Keratinocyte (primary cell): ENCODE measurements at regions not wholly inside any gene's neighbourhood (a gene's known extent, or its start where the extent isn't known, plus 50 kb on each side); places are given as distances from the start of the nearest gene placed in this dataset.

Experiments
- DNase-seq: peaks from one replicate; pipeline ENCODE4 v3.0.0-alpha.2; 2011; ENCODE audit warnings: low read depth, missing footprints, low spot score
- FAIRE-seq: peaks from 2 replicates; lab custom pipeline; 2011; peaks lifted over from hg19 to GRCh38; lab: Jason Lieb, UNC
- H2AFZ ChIP-seq: 2 replicates; pipeline ENCODE4 v1.6.0; 2012; ENCODE audit warnings: low read length, control low read depth, inconsistent platforms; ENCODE audit not compliant: control insufficient read depth
- H3K27ac ChIP-seq: 2 replicates; pipeline ENCODE4 v1.5.1; 2011; ENCODE audit warnings: low read length; ENCODE audit not compliant: control insufficient read depth, insufficient read depth
- H3K27me3 ChIP-seq: 3 replicates; pipeline ENCODE4 v1.6.0; 2011; ENCODE audit warnings: low read length; ENCODE audit not compliant: control insufficient read depth, insufficient read depth; ENCODE audit errors: extremely low read depth
- H3K36me3 ChIP-seq, 2 experiments: 2 replicates in 1 of 2; 3 replicates in 1 of 2; pipeline ENCODE4 v1.5.1; 2011; ENCODE audit warnings: low read length in 2 of 2, mild to moderate bottlenecking in 1 of 2; ENCODE audit not compliant: control insufficient read depth in 2 of 2, insufficient read depth in 2 of 2; ENCODE audit errors: extremely low read depth in 1 of 2
- H3K4me1 ChIP-seq: 3 replicates; pipeline ENCODE4 v1.5.1; 2011; ENCODE audit warnings: low read length; ENCODE audit not compliant: control insufficient read depth, insufficient read depth; ENCODE audit errors: extremely low read depth
- H3K4me2 ChIP-seq: 3 replicates; pipeline ENCODE4 v1.6.0; 2011; ENCODE audit warnings: low read depth, low read length; ENCODE audit not compliant: control insufficient read depth, insufficient read depth; ENCODE audit errors: extremely low read depth
- H3K4me3 ChIP-seq, 3 experiments: fragments of 200-600 bp in 1 of 3; sonication (generic) in 1 of 3; 2 replicates in 2 of 3; 3 replicates in 1 of 3; pipeline ENCODE4 v1.5.1; 2011 to 2016; ENCODE audit warnings: low read length in 3 of 3, mild to moderate bottlenecking in 3 of 3, control low read depth in 2 of 3, inconsistent platforms in 1 of 3, low read depth in 1 of 3, mixed read lengths in 1 of 3, mixed run types in 1 of 3, moderate library complexity in 1 of 3; ENCODE audit not compliant: control insufficient read depth in 2 of 3, insufficient read depth in 2 of 3; ENCODE audit errors: extremely low read depth in 1 of 3
- H3K79me2 ChIP-seq: 2 replicates; pipeline ENCODE4 v1.6.0; 2012; ENCODE audit warnings: low read length; ENCODE audit not compliant: control insufficient read depth, insufficient read depth
- H3K9ac ChIP-seq: 3 replicates; pipeline ENCODE4 v1.6.0; 2011; ENCODE audit warnings: low read length; ENCODE audit not compliant: control insufficient read depth, insufficient read depth; ENCODE audit errors: extremely low read depth
- H3K9me1 ChIP-seq: 3 replicates; pipeline ENCODE4 v1.6.0; 2011; ENCODE audit warnings: low read length; ENCODE audit not compliant: control insufficient read depth, insufficient read depth; ENCODE audit errors: extremely low read depth
- H3K9me3 ChIP-seq: 2 replicates; pipeline ENCODE4 v1.5.1; 2012; ENCODE audit warnings: low read depth, low read length; ENCODE audit not compliant: control insufficient read depth
- H4K20me1 ChIP-seq: 3 replicates; pipeline ENCODE4 v1.6.0; 2011; ENCODE audit warnings: low read length; ENCODE audit not compliant: control insufficient read depth, insufficient read depth; ENCODE audit errors: extremely low read depth
- CTCF ChIP-seq, 3 experiments: IDR thresholded peaks in 1 of 3; conservative IDR thresholded peaks in 1 of 3; optimal IDR thresholded peaks in 1 of 3; 2 replicates in 2 of 3; 3 replicates in 1 of 3; pipeline versions ENCODE3 to v1.5.1; 2011; ENCODE audit warnings: low read length in 3 of 3, mild to moderate bottlenecking in 3 of 3, moderate library complexity in 2 of 3, control low read depth in 1 of 3, inconsistent platforms in 1 of 3; ENCODE audit not compliant: insufficient read depth in 2 of 3; ENCODE audit errors: extremely low read depth in 1 of 3
- EZH2 ChIP-seq: IDR thresholded peaks from one replicate; pipeline ENCODE4 v1.6.1; 2012; ENCODE audit warnings: inconsistent platforms, mild to moderate bottlenecking, low read length, moderate library complexity
- dilution Hi-C: fragments of 300-500 bp; cut with MboI; formaldehyde crosslinking; loops from one replicate; pipeline ENCODE4 v1.7.0; 2020; ENCODE audit warnings: low sequenced_read_pairs; ENCODE audit not compliant: extremely low pct_ligation_motif_present

GRCh38 chr10:113357681-113358300 is 195.1 kb upstream of the HABP2 start:
- DNase-seq, result no peak

GRCh38 chr10:113359655-113360054 is 193.2 kb upstream of the HABP2 start:
- no peaks in the 10 kb centered on the region for H3K9me3 ChIP-seq
- no peaks in the 10 kb centered on the region for H4K20me1 ChIP-seq
- H3K36me3 ChIP-seq, result no peaks in the 10 kb centered on the region
- H3K4me3 ChIP-seq, result no peak overlapping the region
- no peaks in the 10 kb centered on the region for H3K79me2 ChIP-seq
- DNase-seq, result no peak
- no peak overlapping the region for H3K4me2 ChIP-seq
- no peak overlapping the region for H3K9ac ChIP-seq
- no peaks in the 10 kb centered on the region for H3K9me1 ChIP-seq
- dilution Hi-C loops, result no loop called here
- H3K4me1 ChIP-seq, result no peaks in the 10 kb centered on the region
- H2AFZ ChIP-seq, result no peak overlapping the region
- no peak for FAIRE-seq
- no peaks in the 10 kb centered on the region for H3K27me3 ChIP-seq
- H3K27ac ChIP-seq, result no peak overlapping the region
- TF ChIP-seq EZH2 (no peak), CTCF (optimal IDR thresholded peaks at IDR 0.05 in 1 of 3, IDR thresholded peaks at IDR 0.05 in 1 of 3, conservative IDR thresholded peaks at IDR 0.05 in 1 of 3; ENCODE audit: extremely low read depth in 1 of 3, insufficient read depth in 2 of 3, low read length in 3 of 3) (no peak)

More at GRCh38 chr10:113357681-113358300, 195.1 kb upstream of the HABP2 start:
- no peak for FAIRE-seq
- Histone ChIP-seq H3K4me3 (no peak overlapping the region), H3K4me1 (no peaks in the 10 kb centered on the region), H2AFZ (no peak overlapping the region), H3K27ac (no peak overlapping the region), H3K9me1 (no peaks in the 10 kb centered on the region), H3K79me2 (no peaks in the 10 kb centered on the region), H3K4me2 (no peak overlapping the region), H3K36me3 (no peaks in the 10 kb centered on the region), H4K20me1 (no peaks in the 10 kb centered on the region), H3K9me3 (no peaks in the 10 kb centered on the region), H3K9ac (no peak overlapping the region), H3K27me3 (no peaks in the 10 kb centered on the region)
- TF ChIP-seq EZH2 (no peak), CTCF (optimal IDR thresholded peaks at IDR 0.05 in 1 of 3, IDR thresholded peaks at IDR 0.05 in 1 of 3, conservative IDR thresholded peaks at IDR 0.05 in 1 of 3; ENCODE audit: extremely low read depth in 1 of 3, insufficient read depth in 2 of 3, low read length in 3 of 3) (no peak)
- dilution Hi-C loops, result no loop called here
